H9 (cell line): ENCODE measurements at regions not wholly inside any gene's neighbourhood (a gene's known extent, or its start where the extent isn't known, plus 50 kb on each side); places are given as distances from the start of the nearest gene placed in this dataset.
A peak's percentile ranks its signal among the peaks of the same experiment; 100 is the strongest.

Experiments
- DNase-seq: peaks from one replicate; pipeline ENCODE4 v3.0.0-alpha.2; 2017
- H2AFZ ChIP-seq: one replicate; pipeline ENCODE4 v1.6.1; 2013; ENCODE audit warnings: mild to moderate bottlenecking, low read length, control low read depth, moderate library complexity
- H2AK5ac ChIP-seq: 2 replicates; pipeline ENCODE4 v1.6.1; 2013; ENCODE audit warnings: low read length, control low read depth, mixed read lengths; ENCODE audit not compliant: insufficient read length
- H2BK120ac ChIP-seq: one replicate; pipeline ENCODE4 v1.6.1; 2013; ENCODE audit warnings: low read depth, mild to moderate bottlenecking, low read length, control low read depth, inconsistent platforms; ENCODE audit not compliant: poor library complexity, severe bottlenecking
- H2BK12ac ChIP-seq: 2 replicates; pipeline ENCODE4 v1.6.1; 2013; ENCODE audit warnings: low read length, control low read depth, mixed read lengths, low read depth; ENCODE audit not compliant: insufficient read length
- H2BK15ac ChIP-seq: 2 replicates; pipeline ENCODE4 v1.6.1; 2013; ENCODE audit warnings: low read depth, low read length, control low read depth
- H2BK20ac ChIP-seq: one replicate; pipeline ENCODE4 v1.6.1; 2013; ENCODE audit warnings: low read depth, mild to moderate bottlenecking, low read length, control low read depth, inconsistent platforms; ENCODE audit not compliant: poor library complexity, severe bottlenecking
- H2BK5ac ChIP-seq: 2 replicates; pipeline ENCODE4 v1.6.1; 2013; ENCODE audit warnings: low read length, control low read depth, mixed read lengths; ENCODE audit not compliant: insufficient read length
- H3K14ac ChIP-seq: 2 replicates; pipeline ENCODE4 v1.6.1; 2013; ENCODE audit warnings: low read length, control low read depth; ENCODE audit not compliant: insufficient read depth
- H3K18ac ChIP-seq: 2 replicates; pipeline ENCODE4 v1.6.1; 2013; ENCODE audit warnings: low read depth, mild to moderate bottlenecking, mixed read lengths, low read length, control low read depth; ENCODE audit not compliant: insufficient read length
- H3K23ac ChIP-seq: 2 replicates; pipeline ENCODE4 v1.6.1; 2013; ENCODE audit warnings: low read length, control low read depth, mixed read lengths, low read depth; ENCODE audit not compliant: insufficient read length
- H3K23me2 ChIP-seq: 2 replicates; pipeline ENCODE4 v1.6.1; 2013; ENCODE audit warnings: low read depth, mild to moderate bottlenecking, mixed read lengths, low read length, control low read depth; ENCODE audit not compliant: insufficient read length, poor library complexity, severe bottlenecking
- H3K27ac ChIP-seq: 2 replicates; pipeline ENCODE4 v1.5.1; 2013; ENCODE audit warnings: low read length, control low read depth, mixed read lengths, low read depth; ENCODE audit not compliant: insufficient read length
- H3K27me3 ChIP-seq: 2 replicates; pipeline ENCODE4 v1.6.1; 2013; ENCODE audit warnings: low read length, control low read depth, inconsistent platforms; ENCODE audit not compliant: insufficient read depth
- H3K4ac ChIP-seq: 2 replicates; pipeline ENCODE4 v1.6.1; 2013; ENCODE audit warnings: low read depth, mild to moderate bottlenecking, control low read depth, inconsistent platforms, low read length, moderate library complexity
- H3K4me1 ChIP-seq: 2 replicates; pipeline ENCODE4 v1.6.1; 2013; ENCODE audit warnings: low read length, control low read depth, inconsistent platforms; ENCODE audit not compliant: insufficient read depth
- H3K4me2 ChIP-seq: 2 replicates; pipeline ENCODE4 v1.6.1; 2013; ENCODE audit warnings: low read length, control low read depth, mixed read lengths; ENCODE audit not compliant: insufficient read length, insufficient read depth
- H3K56ac ChIP-seq: 2 replicates; pipeline ENCODE4 v1.6.1; 2013; ENCODE audit warnings: low read depth, mild to moderate bottlenecking, mixed read lengths, low read length, control low read depth; ENCODE audit not compliant: insufficient read length
- H3K79me1 ChIP-seq: 2 replicates; pipeline ENCODE4 v1.6.1; 2013; ENCODE audit warnings: low read depth, mild to moderate bottlenecking, moderate library complexity, low read length, control low read depth, inconsistent platforms; ENCODE audit not compliant: insufficient read depth, poor library complexity, severe bottlenecking
- H3K79me2 ChIP-seq: 2 replicates; pipeline ENCODE4 v1.6.1; 2013; ENCODE audit warnings: low read length, control low read depth, inconsistent platforms; ENCODE audit not compliant: insufficient read depth
- H3K9ac ChIP-seq: 2 replicates; pipeline ENCODE4 v1.6.1; 2013; ENCODE audit warnings: low read length, control low read depth, mixed read lengths; ENCODE audit not compliant: insufficient read length; ENCODE audit errors: extremely low read depth
- H3K9me3 ChIP-seq: one replicate; pipeline ENCODE4 v1.6.1; 2013; ENCODE audit warnings: low read depth, low read length, inconsistent platforms; ENCODE audit not compliant: control insufficient read depth
- H3T11ph ChIP-seq: one replicate; pipeline ENCODE4 v1.6.1; 2013; ENCODE audit warnings: mild to moderate bottlenecking, low read length, control low read depth, inconsistent platforms
- H4K20me1 ChIP-seq: one replicate; pipeline ENCODE4 v1.6.1; 2013; ENCODE audit not compliant: control insufficient read depth, insufficient read length, insufficient read depth
- H4K5ac ChIP-seq: 2 replicates; pipeline ENCODE4 v1.6.1; 2013; ENCODE audit warnings: low read depth, mild to moderate bottlenecking, mixed read lengths, low read length, control low read depth; ENCODE audit not compliant: insufficient read length
- H4K8ac ChIP-seq: replicated peaks from 2 replicates; pipeline ENCODE4 v1.6.1; 2013; ENCODE audit warnings: low read length, control low read depth, mixed read lengths, low read depth; ENCODE audit not compliant: insufficient read length
- H4K91ac ChIP-seq: 2 replicates; pipeline ENCODE4 v1.6.1; 2013; ENCODE audit warnings: low read depth, mild to moderate bottlenecking, moderate library complexity, mixed read lengths, low read length, control low read depth; ENCODE audit not compliant: insufficient read length
- H3K27ac Mint-ChIP-seq, 3 experiments: 2 replicates in 2 of 3; 3 replicates in 1 of 3; pipeline ENCODE4 v1.8.0; 2020 to 2021; ENCODE audit warnings: mixed read lengths in 3 of 3, mild to moderate bottlenecking in 1 of 3, moderate library complexity in 1 of 3
- H3K27me3 Mint-ChIP-seq: 2 replicates; pipeline ENCODE4 v1.8.0; 2021; ENCODE audit warnings: low read depth, mild to moderate bottlenecking, moderate library complexity, mixed read lengths
- H3K36me3 Mint-ChIP-seq, 3 experiments: 2 replicates in 2 of 3; 3 replicates in 1 of 3; pipeline ENCODE4 v1.8.0; 2020 to 2021; ENCODE audit warnings: low read depth in 3 of 3, mixed read lengths in 3 of 3; ENCODE audit not compliant: insufficient read depth in 1 of 3
- H3K4me1 Mint-ChIP-seq, 2 experiments: 2 replicates each; pipeline ENCODE4 v1.8.0; 2020; ENCODE audit warnings: mixed read lengths in 2 of 2
- H3K4me3 Mint-ChIP-seq, 2 experiments: 2 replicates in 1 of 2; 3 replicates in 1 of 2; pipeline ENCODE4 v1.8.0; 2020 to 2021; ENCODE audit warnings: mild to moderate bottlenecking in 2 of 2, mixed read lengths in 2 of 2, moderate library complexity in 1 of 2
- H3K9me3 Mint-ChIP-seq, 2 experiments: 2 replicates in 1 of 2; 3 replicates in 1 of 2; pipeline ENCODE4 v1.8.0; 2020; ENCODE audit warnings: mild to moderate bottlenecking in 2 of 2, mixed read lengths in 2 of 2, moderate library complexity in 1 of 2
- CTCF ChIP-seq: fragments of 200-600 bp; sonication (generic); conservative IDR thresholded peaks from 3 replicates; pipeline ENCODE4 v1.8.0; 2021; ENCODE audit warnings: antibody characterized with exemption, mild to moderate bottlenecking
- WGBS: extraction: QIAGEN DNeasy Blood & Tissue Kit; methylation state at CpG from one replicate; pipeline ENCODE4 v1.1.7; 2013; ENCODE audit warnings: missing lambda C conversion rate, low lambda C conversion rate, mixed read lengths; ENCODE audit not compliant: insufficient read length; ENCODE audit errors: extremely low coverage; 5-methylcytosine and 5-hydroxymethylcytosine counted together

GRCh38 chr4:175929441-175929840 is 117.4 kb upstream of the GPM6A start:
- H4K8ac ChIP-seq: no peak overlapping the region
- H2BK120ac ChIP-seq: no peak overlapping the region
- H2BK15ac ChIP-seq: no peak overlapping the region
- no peaks in the 10 kb centered on the region; a peak in 1 of 5 replicates for H3K9me3 Mint-ChIP-seq
- H3K27me3 Mint-ChIP-seq: no peaks in the 10 kb centered on the region
- no peak overlapping the region for H3K18ac ChIP-seq
- no peak overlapping the region for H2BK20ac ChIP-seq
- no peak overlapping the region for H3K4me2 ChIP-seq
- H3T11ph ChIP-seq: no peak overlapping the region
- H4K91ac ChIP-seq: no peak overlapping the region
- no peak overlapping the region for H3K9ac ChIP-seq
- H3K14ac ChIP-seq: no peak overlapping the region
- no peak overlapping the region for H2BK12ac ChIP-seq
- no peaks in the 10 kb centered on the region for H3K9me3 ChIP-seq
- H3K4me3 Mint-ChIP-seq: no peak overlapping the region
- H3K27ac ChIP-seq: no peak overlapping the region
- H3K4ac ChIP-seq: no peak overlapping the region
- H3K23ac ChIP-seq: no peak overlapping the region
- H2BK5ac ChIP-seq: no peak overlapping the region
- H3K56ac ChIP-seq: no peak overlapping the region
- 0 out of 7 replicates have a peak overlapping the region, but pooled peaks of 1 of the 3 experiments have one; percentile 14 for H3K27ac Mint-ChIP-seq
- no peak for TF ChIP-seq CTCF
- no peaks in the 10 kb centered on the region for H4K20me1 ChIP-seq
- H3K4me1 Mint-ChIP-seq: no peaks in the 10 kb centered on the region
- no peak for DNase-seq
- no peak overlapping the region for H4K5ac ChIP-seq
- H2AK5ac ChIP-seq: no peak overlapping the region
- no peaks in the 10 kb centered on the region for H3K4me1 ChIP-seq
- H3K27me3 ChIP-seq: no peaks in the 10 kb centered on the region
- H3K79me1 ChIP-seq: no peaks in the 10 kb centered on the region
- no peaks in the 10 kb centered on the region for H3K36me3 Mint-ChIP-seq
- H2AFZ ChIP-seq: no peak overlapping the region
- H3K79me2 ChIP-seq: no peaks in the 10 kb centered on the region
- WGBS: no CpG with 5 or more reads among the region's 3 CpGs
- no peaks in the 10 kb centered on the region for H3K23me2 ChIP-seq
